ENCODE measurements at regions not wholly inside any gene's neighbourhood (a gene's known extent, or its start where the extent isn't known, plus 50 kb on each side); places are given as distances from the start of the nearest gene placed in this dataset.
A peak's percentile ranks its signal among the peaks of the same experiment; 100 is the strongest.

DNA sequence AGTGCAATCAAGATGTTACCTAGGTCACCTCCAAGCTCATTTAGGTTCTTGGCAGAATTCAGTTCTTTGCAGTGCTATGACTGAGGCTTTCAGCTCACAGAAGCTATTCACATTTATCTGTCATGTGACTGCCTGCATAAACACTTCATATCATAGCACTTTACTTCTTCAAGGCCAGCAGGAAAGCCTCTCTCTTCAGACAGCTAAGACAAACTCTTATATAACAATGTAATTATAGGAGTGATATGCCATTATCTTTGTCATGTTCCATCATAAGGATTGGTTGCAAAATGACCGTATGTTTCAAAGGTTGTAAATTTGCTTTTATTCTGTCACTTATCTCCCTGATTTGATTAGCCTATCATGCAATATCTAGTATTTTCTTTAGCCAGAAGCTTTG lies 78.8 kb upstream of the TMEM196 start:
- no peak for DNase-seq (ENCODE audit: low spot score)

DNA sequence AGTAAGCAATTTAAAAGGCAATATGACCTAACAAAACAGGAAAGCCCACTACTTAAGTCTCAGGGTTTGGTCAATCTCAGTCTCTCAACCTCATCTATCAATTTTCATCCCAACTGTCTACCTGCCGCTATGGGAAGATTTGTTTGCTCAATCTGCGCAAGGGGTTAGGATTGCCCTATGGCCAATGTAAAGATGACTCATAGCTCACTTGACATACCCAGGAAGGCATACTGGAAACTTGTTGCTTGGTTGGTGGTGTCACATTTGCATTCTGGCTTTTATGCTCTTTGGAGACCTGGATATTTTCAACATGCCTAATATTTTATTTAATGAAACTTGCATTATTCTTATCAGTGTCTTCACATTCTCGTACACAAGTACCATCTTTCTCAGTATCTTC lies 78.1 kb upstream of the TMEM196 start:
- DNase-seq (ENCODE audit: low spot score) = no peak

DNA sequence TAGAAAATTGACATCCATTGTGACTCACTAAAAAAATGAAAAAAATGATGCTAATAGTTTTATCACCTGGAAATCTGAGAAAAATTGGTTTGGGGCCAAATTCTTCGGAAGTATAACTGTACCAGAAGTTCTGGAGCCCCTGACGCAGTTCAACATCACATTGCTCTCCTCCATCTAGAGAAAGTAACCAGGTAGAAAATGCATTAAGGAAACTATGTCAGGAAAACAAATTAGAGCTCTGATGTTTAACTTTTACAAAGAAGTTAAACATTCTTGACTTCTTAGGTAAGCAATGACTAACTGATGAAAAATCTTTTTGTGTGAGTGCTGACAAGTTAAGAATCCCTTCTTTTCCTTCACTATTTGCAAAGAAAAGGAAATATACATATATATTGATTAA lies 61.1 kb upstream of the TMEM196 start:
- DNase-seq (ENCODE audit: low spot score) = peak; percentile 71

DNA sequence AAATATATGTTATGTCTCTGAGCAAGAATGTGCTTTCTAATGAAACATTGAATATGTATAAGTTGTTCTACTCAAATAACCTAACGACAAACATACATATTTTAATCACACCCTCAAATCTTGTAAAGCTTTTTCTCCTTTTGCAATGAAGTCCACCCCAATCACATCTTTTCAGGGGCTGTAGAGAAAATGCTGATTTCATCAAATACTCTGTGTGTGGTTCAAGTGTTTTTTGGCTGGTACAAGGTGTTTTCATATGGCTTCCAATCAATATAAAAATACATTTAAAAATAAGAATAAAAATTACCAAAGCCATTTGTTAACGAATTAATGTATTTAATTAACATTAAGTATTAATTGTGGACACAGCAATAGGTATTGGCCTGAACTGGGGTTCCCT lies 57.2 kb upstream of the TMEM196 start:
- no peak for DNase-seq (ENCODE audit: low spot score)
